MCF 10A (cell line): ENCODE measurements at regions not wholly inside any gene's neighbourhood (a gene's known extent, or its start where the extent isn't known, plus 50 kb on each side); places are given as distances from the start of the nearest gene placed in this dataset.
A peak's percentile ranks its signal among the peaks of the same experiment; 100 is the strongest.

ENCODE experiments used
- BruUV-seq: library from RNA; stranded (reverse); fragments of 400-500 nt; replicated peaks from 2 replicates; lab custom pipeline; 2021; lab: Mats Ljungman, UMichigan
- CTCF ChIA-PET: fragments of 300-600 bp; sonication (Branson Sonifier 250); formaldehyde crosslinking; extraction: SDS; loops from one replicate; lab custom pipeline; 2021; ENCODE audit warnings: antibody characterized with exemption, inconsistent platforms; lab: Yijun Ruan, JAX
- POLR2A ChIA-PET: fragments of 300-600, 350-650 bp; sonication (Branson Sonifier 250); formaldehyde crosslinking; extraction: SDS; loops from one replicate; lab custom pipeline; 2020; ENCODE audit warnings: antibody characterized with exemption, inconsistent platforms; lab: Yijun Ruan, JAX
- DNase-seq: peaks from one replicate; pipeline ENCODE4 v3.0.0-alpha.2; 2018; ENCODE audit not compliant: unreplicated experiment
- H3K27ac Mint-ChIP-seq: one replicate; pipeline ENCODE4 v1.8.0; 2022; ENCODE audit warnings: mild to moderate bottlenecking, low read depth, mixed read lengths; ENCODE audit not compliant: unreplicated experiment
- H3K27me3 Mint-ChIP-seq: one replicate; pipeline ENCODE4 v1.8.0; 2022; ENCODE audit warnings: mixed read lengths; ENCODE audit not compliant: insufficient read depth, unreplicated experiment
- H3K36me3 Mint-ChIP-seq: one replicate; pipeline ENCODE4 v1.8.0; 2022; ENCODE audit warnings: mild to moderate bottlenecking, moderate library complexity, mixed read lengths; ENCODE audit not compliant: insufficient read depth, unreplicated experiment
- H3K4me1 Mint-ChIP-seq: one replicate; pipeline ENCODE4 v1.8.0; 2022; ENCODE audit warnings: mixed read lengths; ENCODE audit not compliant: insufficient read depth, unreplicated experiment
- H3K4me3 Mint-ChIP-seq: one replicate; pipeline ENCODE4 v1.8.0; 2022; ENCODE audit warnings: mild to moderate bottlenecking, moderate library complexity, mixed read lengths; ENCODE audit not compliant: unreplicated experiment
- H3K9me3 Mint-ChIP-seq: one replicate; pipeline ENCODE4 v1.8.0; 2022; ENCODE audit warnings: mixed read lengths; ENCODE audit not compliant: unreplicated experiment
- intact Hi-C: fragments of 100-400 bp; cut with micrococcal nuclease; formaldehyde crosslinking; loops from 2 replicates; pipeline ENCODE4 v1.14.1; 2022
- TF ChIP-seq, protein P1 (sequence below): fragments of 200-600 bp; IDR thresholded peaks from one replicate; pipeline ENCODE4 v1.8.0; 2022; ENCODE audit warnings: antibody characterized with exemption, mild to moderate bottlenecking; ENCODE audit not compliant: unreplicated experiment

GRCh38 chr4:125520258-125520990 lies 205.7 kb downstream of the FAT4 start:
- H3K27me3 Mint-ChIP-seq, result no peaks in the 10 kb centered on the region
- H3K4me3 Mint-ChIP-seq, result no peak overlapping the region
- peaks cover 6% of the 10 kb centered on the region for H3K9me3 Mint-ChIP-seq
- no peak overlapping the region for H3K27ac Mint-ChIP-seq
- TF ChIP-seq, protein P1, sequence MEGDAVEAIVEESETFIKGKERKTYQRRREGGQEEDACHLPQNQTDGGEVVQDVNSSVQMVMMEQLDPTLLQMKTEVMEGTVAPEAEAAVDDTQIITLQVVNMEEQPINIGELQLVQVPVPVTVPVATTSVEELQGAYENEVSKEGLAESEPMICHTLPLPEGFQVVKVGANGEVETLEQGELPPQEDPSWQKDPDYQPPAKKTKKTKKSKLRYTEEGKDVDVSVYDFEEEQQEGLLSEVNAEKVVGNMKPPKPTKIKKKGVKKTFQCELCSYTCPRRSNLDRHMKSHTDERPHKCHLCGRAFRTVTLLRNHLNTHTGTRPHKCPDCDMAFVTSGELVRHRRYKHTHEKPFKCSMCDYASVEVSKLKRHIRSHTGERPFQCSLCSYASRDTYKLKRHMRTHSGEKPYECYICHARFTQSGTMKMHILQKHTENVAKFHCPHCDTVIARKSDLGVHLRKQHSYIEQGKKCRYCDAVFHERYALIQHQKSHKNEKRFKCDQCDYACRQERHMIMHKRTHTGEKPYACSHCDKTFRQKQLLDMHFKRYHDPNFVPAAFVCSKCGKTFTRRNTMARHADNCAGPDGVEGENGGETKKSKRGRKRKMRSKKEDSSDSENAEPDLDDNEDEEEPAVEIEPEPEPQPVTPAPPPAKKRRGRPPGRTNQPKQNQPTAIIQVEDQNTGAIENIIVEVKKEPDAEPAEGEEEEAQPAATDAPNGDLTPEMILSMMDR, result no peak
- intact Hi-C loops, result no loop called here
- no peak for DNase-seq
- CTCF ChIA-PET, result interaction anchor here (0.5 to 0.9 kb wide), 2 partner anchors 98 to 348 kb away, joined by 3 read pairs; no protein-coding TSS in a partner anchor
- H3K36me3 Mint-ChIP-seq, result no peaks in the 10 kb centered on the region
- POLR2A ChIA-PET, result no interaction called here
- peaks cover 9% of the 10 kb centered on the region for H3K4me1 Mint-ChIP-seq
- BruUV-seq, result no TSS peak

GRCh38 chr4:125522588-125522987 lies 207.8 kb downstream of the FAT4 start:
- Mint-ChIP-seq H3K4me1 (peaks cover 9% of the 10 kb centered on the region), H3K27me3 (no peaks in the 10 kb centered on the region), H3K36me3 (no peaks in the 10 kb centered on the region), H3K9me3 (no peaks in the 10 kb centered on the region), H3K27ac (no peak overlapping the region), H3K4me3 (no peak overlapping the region)
- no peak for DNase-seq
- intact Hi-C loops, result no loop called here
- CTCF ChIA-PET, result no interaction called here
- POLR2A ChIA-PET, result no interaction called here
- BruUV-seq, result no TSS peak
- TF ChIP-seq, protein P1, result no peak

DNA sequence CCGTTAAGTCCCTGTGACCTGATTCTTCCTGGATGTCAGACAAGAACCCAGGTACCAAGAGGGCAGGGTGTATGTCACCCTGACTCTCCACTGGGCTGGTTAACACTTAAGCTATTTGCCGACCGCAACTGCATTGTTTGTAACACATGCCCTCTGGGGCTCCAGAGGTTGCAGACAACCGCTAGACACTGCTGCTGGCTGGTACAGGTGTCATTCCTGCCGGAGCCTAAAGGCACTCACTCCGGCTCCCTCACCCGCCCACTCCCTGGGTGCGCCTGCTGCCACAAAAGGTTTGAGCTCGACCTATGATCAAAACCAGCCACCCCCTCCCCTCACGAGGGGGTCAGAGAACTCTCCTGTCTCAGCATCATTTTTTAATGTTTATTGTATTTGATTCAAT lies 208.2 kb downstream of the FAT4 start:
- no TSS peak for BruUV-seq
- ChIA-PET CTCF (no interaction called here), POLR2A (no interaction called here)
- intact Hi-C loops, result no loop called here
- H3K4me1 Mint-ChIP-seq, result peaks cover 9% of the 10 kb centered on the region
- no peak for DNase-seq
- no peaks in the 10 kb centered on the region for H3K27me3 Mint-ChIP-seq
- no peaks in the 10 kb centered on the region for H3K9me3 Mint-ChIP-seq
- H3K27ac Mint-ChIP-seq, result no peak overlapping the region
- TF ChIP-seq, protein P1, result no peak
- no peak overlapping the region for H3K4me3 Mint-ChIP-seq
- H3K36me3 Mint-ChIP-seq, result no peaks in the 10 kb centered on the region

DNA sequence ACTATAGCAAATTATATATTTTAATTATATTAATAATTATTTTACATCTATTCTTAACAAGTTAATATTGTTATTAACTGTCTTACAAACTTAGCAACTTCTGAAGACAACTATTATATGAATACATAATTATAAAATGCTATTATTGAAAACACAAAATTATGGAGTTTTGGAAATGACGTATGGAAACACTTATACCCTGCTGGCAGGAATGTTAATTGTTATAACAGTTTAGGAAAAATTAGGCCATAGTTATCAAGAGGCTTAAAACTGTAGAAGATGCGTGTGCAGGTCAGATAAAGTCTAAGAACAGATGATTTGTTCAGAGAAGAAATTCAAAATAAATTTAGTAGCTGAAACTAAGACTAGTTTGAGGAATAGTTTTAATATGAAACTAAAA lies 211.7 kb downstream of the FAT4 start:
- peaks cover 6% of the 10 kb centered on the region for H3K4me1 Mint-ChIP-seq
- DNase-seq, result peak; percentile 3
- H3K27ac Mint-ChIP-seq, result no peak overlapping the region
- no peak overlapping the region for H3K4me3 Mint-ChIP-seq
- H3K27me3 Mint-ChIP-seq, result no peaks in the 10 kb centered on the region
- CTCF ChIA-PET, result interaction anchor here (1.1 kb wide), 1 partner anchor 213 kb away, joined by 5 read pairs; no protein-coding TSS in a partner anchor
- TF ChIP-seq, protein P1, result peak; percentile 28
- no TSS peak for BruUV-seq
- H3K36me3 Mint-ChIP-seq, result no peaks in the 10 kb centered on the region
- intact Hi-C loops, result no loop called here
- H3K9me3 Mint-ChIP-seq, result no peaks in the 10 kb centered on the region
- POLR2A ChIA-PET, result no interaction called here
